HG03558 (cell line): ENCODE measurements at regions not wholly inside any gene's neighbourhood (a gene's known extent, or its start where the extent isn't known, plus 50 kb on each side); places are given as distances from the start of the nearest gene placed in this dataset.

Source experiments
- ATAC-seq: cut with Tn5 transposase; IDR thresholded peaks from one replicate; pipeline ENCODE4 v1.9.1; 2021; ENCODE audit warnings: moderate number of reproducible peaks; ENCODE audit not compliant: unreplicated experiment; ENCODE audit errors: extremely low read depth

- ATAC-seq = no peak
These were observed 120.0 kb upstream of the AKIRIN2 start for GRCh38 chr6:87822011-87822410.

DNA sequence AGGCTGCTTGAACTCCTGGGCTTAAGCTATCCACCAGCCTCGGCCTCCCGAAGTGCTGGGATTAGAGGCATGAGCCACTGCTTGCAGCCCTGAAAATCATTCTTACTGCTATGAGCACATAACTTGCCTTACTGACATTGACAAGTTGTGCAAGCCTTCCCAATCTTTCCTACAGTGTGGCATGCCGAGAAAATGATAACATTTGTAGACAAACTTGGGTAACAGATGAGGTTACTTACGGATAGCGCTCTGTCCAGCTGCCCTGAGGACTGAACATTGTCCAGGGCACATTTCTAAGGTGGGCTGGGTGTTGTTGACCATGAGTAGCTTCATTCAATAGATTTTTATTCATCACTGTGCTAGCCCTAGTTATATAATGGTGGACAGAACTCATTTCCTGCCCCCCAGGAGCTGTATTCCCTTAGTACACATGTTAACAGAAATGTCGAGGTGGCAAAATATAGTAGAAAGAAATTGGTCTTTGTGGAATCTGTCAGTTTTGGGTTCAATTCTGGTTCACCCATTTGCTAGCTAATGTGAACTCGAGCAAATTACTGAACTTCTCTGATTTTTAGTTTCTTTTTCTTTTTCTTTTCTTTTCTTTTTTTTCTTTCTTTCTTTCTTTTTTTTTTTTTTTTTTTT is 118.4 kb upstream of the AKIRIN2 start:
- no peak for ATAC-seq

- no peak for ATAC-seq
These were observed 115.2 kb upstream of the AKIRIN2 start for GRCh38 chr6:87817183-87817582.

DNA sequence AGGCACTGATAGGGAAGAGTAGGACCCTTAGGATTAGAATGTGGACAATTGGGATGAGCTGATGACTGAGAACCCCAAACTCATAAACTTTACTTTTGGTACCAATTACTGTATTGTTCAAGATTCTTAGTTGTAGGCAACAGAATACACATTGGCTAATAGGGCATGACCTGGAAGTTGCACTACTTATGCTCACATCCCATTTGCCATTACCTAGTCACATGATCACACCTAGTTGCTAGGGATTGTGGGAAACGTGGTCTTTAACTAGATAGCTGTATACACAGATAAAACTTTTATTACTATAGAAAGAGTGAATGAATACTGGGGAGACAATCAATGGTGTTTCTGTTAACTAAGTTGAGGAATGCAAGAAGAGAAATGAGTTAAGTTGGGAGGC is 113.4 kb upstream of the AKIRIN2 start:
- no peak for ATAC-seq

DNA sequence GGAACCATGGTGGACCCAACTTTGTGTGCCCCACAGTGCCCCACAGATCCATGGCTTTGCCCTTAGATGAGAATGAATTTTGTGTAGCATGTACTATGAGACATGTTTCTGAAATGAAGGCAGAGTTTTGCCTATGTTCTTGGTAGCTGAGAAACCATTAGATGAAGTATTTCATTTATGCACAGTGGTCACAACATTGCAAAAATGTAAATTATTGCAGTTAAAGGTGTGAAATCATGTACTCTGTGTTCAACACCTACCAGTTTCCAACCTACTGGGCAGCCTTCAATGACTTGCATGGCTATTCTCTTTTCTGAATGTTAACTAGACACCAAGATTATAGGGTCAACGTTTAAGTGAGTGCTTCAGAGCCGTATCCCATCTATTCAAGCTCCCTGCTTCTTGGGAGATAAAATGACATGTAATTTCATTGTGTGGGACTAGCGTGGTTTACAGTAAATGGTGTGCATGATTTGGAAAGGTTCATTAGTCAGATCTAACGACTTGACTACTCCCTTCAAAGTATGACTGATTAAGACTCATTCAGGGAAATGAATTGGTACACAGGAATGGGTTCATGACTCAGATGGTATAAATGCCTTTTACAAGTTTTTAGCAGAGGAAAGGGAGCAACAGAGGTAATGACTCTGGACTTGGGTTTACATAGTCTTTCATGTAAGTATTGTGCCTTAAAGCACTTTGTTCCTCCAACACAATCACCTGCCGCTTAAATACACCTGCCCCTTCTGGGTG is 106.1 kb upstream of the AKIRIN2 start:
- ATAC-seq = no peak

- ATAC-seq = peak; percentile 63
These were observed 105.4 kb upstream of the AKIRIN2 start for GRCh38 chr6:87807475-87807874.

- ATAC-seq = no peak
These were observed 104.6 kb upstream of the AKIRIN2 start for GRCh38 chr6:87806635-87807034.

DNA sequence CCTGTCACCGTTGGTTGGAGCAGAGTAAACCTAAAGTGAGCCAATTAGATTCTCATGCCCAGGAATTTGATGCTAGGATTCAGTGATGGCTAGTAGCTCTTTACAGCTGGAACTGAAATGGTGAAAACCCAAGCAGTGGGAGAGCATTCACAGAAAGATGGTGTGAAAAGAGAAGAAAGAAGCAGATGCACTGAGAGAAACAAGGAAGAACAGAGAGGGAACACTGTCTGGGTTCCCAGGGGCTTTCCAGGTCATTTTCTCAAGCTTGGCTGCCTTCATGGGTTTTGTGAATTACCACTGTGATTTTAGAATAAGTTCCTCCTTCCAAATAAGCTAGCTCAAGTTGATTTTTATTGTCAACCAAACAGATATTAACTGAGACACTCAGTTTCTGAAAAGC is 104.1 kb upstream of the AKIRIN2 start:
- no peak for ATAC-seq

- no peak for ATAC-seq
These were observed 101.8 kb upstream of the AKIRIN2 start for GRCh38 chr6:87803791-87804190.

- no peak for ATAC-seq
These were observed 97.6 kb upstream of the AKIRIN2 start for GRCh38 chr6:87799651-87800050.

DNA sequence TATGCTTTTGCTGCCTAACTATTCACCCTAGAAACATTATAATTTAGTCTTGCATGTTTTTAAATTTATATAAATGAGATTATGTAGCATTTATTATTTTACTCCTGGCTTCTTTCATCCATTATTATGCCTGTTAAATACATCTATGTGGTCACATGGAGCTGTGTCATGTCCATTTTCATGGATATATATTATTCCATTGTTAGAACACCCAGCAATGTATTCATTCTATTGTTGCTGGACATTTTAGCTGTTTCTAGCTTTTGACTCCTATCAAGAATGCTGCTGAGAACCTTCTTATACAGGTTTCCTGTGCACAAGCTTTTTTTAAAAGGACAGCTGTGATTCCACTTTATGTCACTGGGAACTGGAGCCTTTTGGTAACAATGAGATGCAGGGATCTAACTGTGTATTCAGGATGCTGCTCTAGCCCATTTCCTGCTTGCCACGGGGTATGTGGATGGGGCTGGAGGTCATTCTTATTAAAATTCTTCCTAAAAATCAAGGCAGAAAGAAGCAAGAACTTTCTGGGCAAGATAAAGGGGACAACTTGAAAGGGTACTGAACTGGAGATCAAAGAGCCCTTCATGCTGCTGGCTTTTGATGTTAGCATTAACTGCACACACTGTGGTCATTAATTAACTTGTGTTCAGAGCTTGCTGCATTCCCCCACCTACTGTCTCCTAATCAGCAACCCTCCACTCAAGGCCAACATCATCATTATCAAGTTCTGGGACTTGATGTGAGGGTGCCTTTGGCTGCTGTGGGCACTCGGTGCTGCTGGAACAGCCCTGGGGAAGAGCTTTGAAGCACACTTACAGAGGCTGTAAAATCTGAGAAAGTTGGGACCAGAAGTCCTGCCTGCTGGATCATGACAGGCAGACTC is 96.6 kb upstream of the AKIRIN2 start:
- ATAC-seq = no peak

DNA sequence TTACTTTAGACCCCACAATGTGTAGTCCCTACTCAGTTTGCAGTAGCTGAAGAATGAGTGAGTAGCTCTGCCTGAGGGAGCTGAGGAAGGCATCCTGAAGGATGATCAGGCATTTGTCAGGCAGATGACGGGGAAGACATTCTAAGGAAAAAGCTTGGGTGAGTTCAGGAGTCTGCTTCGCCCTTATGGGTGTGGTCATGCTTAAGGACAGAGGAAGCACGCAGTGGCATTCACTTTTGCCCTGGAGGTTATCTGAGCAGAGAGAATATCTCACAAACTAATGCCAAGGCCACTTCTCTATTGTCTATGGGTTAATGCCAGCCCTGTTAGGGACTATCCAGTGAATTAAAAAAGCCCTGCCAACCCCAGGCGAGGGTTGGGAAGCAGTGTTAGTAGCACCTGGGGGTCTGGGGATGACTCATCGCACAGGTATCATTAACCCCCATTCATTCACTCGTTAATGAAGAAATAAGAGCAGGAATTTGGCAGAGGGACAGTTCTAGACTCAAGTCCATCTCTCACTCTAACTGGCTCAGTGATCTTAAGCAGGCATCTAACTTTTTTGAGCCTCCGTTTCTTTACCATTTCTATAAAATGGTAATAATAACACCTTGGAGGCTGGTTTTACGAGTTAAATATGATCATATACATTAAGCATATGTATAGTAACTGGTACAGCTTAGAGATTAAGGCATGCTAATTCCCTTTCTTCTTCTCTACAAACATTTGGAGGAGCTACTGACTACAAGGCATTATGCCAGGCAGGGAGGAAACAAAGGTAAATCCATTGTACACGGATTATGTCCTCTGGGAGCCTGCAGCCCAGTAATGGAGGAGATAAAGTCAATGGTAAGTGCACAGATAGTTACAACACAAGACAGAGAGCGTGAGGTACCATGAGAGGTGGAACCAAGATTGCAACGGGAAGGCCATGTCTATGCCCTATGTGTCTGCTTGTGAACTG is 93.2 kb upstream of the AKIRIN2 start:
- ATAC-seq = no peak

- ATAC-seq = no peak
These were observed 91.3 kb upstream of the AKIRIN2 start for GRCh38 chr6:87793315-87793714.

DNA sequence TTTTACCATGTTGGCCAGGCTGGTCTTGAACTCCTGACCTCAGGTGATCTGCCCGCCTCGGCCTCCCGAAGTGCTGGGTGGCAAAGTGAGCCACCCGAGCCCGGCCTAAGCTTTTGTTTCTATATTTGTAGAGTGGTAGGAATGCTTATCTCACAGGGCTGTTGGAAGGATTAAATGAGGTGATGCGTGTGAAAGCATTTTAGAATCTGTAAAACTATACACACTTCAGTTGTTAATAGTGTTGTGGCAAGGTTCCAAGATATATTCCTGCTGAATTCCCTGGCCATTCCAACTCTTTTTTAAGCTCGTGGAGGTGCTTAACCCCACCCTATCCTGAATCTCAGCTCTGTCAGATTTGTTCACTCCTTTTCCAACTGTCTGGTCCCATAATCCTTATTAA is 89.9 kb upstream of the AKIRIN2 start:
- no peak for ATAC-seq

DNA sequence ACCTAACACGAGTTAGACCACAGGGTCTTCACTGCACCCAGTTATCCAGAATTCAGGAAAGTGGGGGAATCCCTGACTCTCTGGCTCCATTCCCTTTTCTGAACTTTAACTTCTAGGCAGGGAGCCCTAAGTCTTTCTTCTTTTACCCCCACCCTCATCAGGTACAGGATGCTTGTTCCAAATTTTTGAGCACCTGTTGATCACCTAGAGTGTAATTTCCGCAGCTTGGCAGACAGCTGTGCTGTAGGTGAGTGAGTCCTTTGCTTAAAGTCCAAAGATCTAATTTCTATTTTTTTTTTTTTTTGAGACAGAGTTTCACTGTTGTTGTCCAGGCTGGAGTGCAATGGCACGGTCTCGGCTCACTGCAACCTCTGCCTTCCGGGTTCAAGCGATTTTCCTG is 89.5 kb upstream of the AKIRIN2 start:
- ATAC-seq = no peak

GRCh38 chr6:87791029-87791428 is 89.0 kb upstream of the AKIRIN2 start:
- ATAC-seq = no peak

DNA sequence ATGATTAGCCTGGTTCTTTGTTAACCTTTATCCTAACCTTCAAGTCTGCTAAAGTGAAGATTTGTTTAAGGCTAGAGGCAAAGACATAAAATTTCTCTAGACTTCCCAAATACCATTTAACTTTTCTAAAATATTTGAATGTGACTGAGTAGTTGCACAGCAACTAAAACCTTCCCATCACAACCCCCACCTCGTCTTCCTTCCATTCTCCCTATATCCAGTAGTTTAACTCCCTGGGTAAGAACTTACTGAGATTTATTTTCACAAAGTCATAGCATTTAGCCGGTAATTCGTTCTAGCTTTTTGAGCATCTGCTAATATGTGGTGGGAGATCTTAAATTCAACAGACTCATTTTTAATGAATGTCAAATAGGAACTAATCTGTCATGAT is 87.9 kb upstream of the AKIRIN2 start:
- ATAC-seq = no peak

GRCh38 chr6:87789198-87789899 is 87.3 kb upstream of the AKIRIN2 start:
- ATAC-seq = no peak

DNA sequence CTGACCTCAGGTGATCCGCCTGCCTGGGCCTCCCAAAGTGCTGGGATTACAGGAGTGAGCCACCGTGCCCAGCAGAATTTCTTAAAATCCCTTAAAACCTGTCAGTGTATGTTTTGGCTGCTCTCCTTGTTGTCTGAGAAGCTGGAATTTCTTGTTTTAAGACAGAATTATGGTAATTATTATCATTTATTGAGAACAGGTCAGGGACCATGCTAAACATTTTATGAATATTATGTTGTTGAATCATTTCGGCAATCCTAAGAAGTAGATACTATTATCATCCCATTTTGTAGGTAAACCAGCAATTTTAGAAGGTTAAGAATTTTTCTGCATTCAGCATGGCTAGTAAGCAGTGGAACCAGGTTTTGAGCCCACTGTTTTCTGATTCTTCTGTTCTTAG is 86.1 kb upstream of the AKIRIN2 start:
- no peak for ATAC-seq
